ENCODE measurements at regions not wholly inside any gene's neighbourhood (a gene's known extent, or its start where the extent isn't known, plus 50 kb on each side); places are given as distances from the start of the nearest gene placed in this dataset.

DNA sequence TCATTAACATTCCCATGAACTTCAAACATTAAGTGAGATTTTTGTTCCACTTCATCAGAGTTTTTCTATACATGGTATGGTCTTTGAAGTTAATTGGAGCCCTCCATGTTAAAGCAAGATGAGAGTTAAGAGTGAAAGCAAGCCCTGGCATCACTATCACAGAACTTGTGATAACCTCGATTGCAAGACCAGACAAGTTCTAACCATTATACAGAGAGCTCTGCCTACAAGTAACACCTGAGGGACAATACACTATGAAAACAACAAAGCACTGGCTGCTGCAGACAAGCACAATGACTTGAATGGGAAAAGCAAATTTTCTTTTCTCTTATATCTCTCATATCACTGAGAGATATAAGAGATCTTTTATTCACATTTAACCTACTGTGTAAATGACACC lies 126.6 kb upstream of the GYPA start:
- Histone ChIP-seq H2AK5ac (ENCODE audit: low read depth, low read length) (no peak overlapping the region), H3K9me3 (ENCODE audit: insufficient read depth in 2 of 2, low read depth in 1 of 2, low read length in 1 of 2) (no peaks in the 10 kb centered on the region), H3K14ac (ENCODE audit: insufficient read length) (no peak overlapping the region), H4K8ac (ENCODE audit: extremely low read depth, insufficient read depth, low read length) (no peak overlapping the region), H2BK15ac (ENCODE audit: low read length) (no peak overlapping the region), H2AFZ (ENCODE audit: low read length) (no peak overlapping the region), H3K9ac (replicated peaks in 1 of 4; ENCODE audit: extremely low read depth in 1 of 4, low read depth in 3 of 4, low read length in 3 of 4) (no peak overlapping the region), H3K4ac (replicated peaks; ENCODE audit: insufficient read length, low read depth, low read length) (no peak overlapping the region), H2BK20ac (ENCODE audit: low read length) (no peak overlapping the region), H3K36me3 (ENCODE audit: control insufficient read depth in 2 of 4, insufficient read depth in 4 of 4, low read length in 3 of 4) (no peaks in the 10 kb centered on the region), H3K23me2 (ENCODE audit: low read depth, low read length) (no peaks in the 10 kb centered on the region), H3K4me1 (replicated peaks in 1 of 4; ENCODE audit: control insufficient read depth in 3 of 4, insufficient read depth in 4 of 4, low read length in 3 of 4) (no peaks in the 10 kb centered on the region), H3K27me3 (replicated peaks in 1 of 4; ENCODE audit: control insufficient read depth in 3 of 4, extremely low read depth in 1 of 4, insufficient read depth in 3 of 4, low read length in 3 of 4) (no peaks in the 10 kb centered on the region), H4K5ac (ENCODE audit: insufficient read length, low read depth, low read length) (no peak overlapping the region), H3K18ac (ENCODE audit: extremely low read depth, low read length) (no peak overlapping the region), H3K56ac (replicated peaks; ENCODE audit: insufficient read length, low read depth, low read length) (no peak overlapping the region), H3K4me3 (ENCODE audit: extremely low read depth in 1 of 4, insufficient read depth in 2 of 4, low read depth in 3 of 4, low read length in 4 of 4) (no peak overlapping the region), H3K79me2 (ENCODE audit: control insufficient read depth in 1 of 2, insufficient read depth in 2 of 2, low read length in 2 of 2) (no peaks in the 10 kb centered on the region), H4K20me1 (replicated peaks in 1 of 2; ENCODE audit: control insufficient read depth in 1 of 2, insufficient read depth in 2 of 2, low read length in 2 of 2) (no peaks in the 10 kb centered on the region), H3K4me2 (ENCODE audit: insufficient read depth in 1 of 2, low read depth in 2 of 2, low read length in 2 of 2) (no peak overlapping the region), H4K91ac (replicated peaks; ENCODE audit: insufficient read length, low read length) (no peak overlapping the region), H2BK120ac (replicated peaks; ENCODE audit: low read depth, low read length) (no peak overlapping the region), H2BK12ac (ENCODE audit: low read depth, low read length) (no peak overlapping the region), H3K23ac (ENCODE audit: insufficient read length) (no peak overlapping the region), H3K79me1 (ENCODE audit: low read depth, low read length) (no peaks in the 10 kb centered on the region), H3K27ac (ENCODE audit: low read depth, low read length) (no peak overlapping the region), H2BK5ac (ENCODE audit: low read depth, low read length) (no peak overlapping the region)
- no peak for FAIRE-seq
- POLR2A ChIA-PET (ENCODE audit: partially characterized antibody), result no interaction called here
- TF ChIP-seq JUN (IDR thresholded peaks at IDR 0.05; ENCODE audit: low read depth, low read length) (no peak), JUND (IDR thresholded peaks at IDR 0.05; ENCODE audit: low read length) (no peak), TCF12 (IDR thresholded peaks at IDR 0.05; ENCODE audit: low read depth, low read length) (no peak), SP4 (IDR thresholded peaks at IDR 0.05; ENCODE audit: low read length) (no peak), SRF (IDR thresholded peaks at IDR 0.05; ENCODE audit: low read depth, low read length) (no peak), BRCA1 (IDR thresholded peaks at IDR 0.05; ENCODE audit: low read depth, low read length) (no peak), RFX5 (IDR thresholded peaks at IDR 0.05; ENCODE audit: borderline replicate concordance, low read depth, low read length) (no peak), SIRT6 (IDR thresholded peaks at IDR 0.05; ENCODE audit: low read length) (no peak), KDM5A (IDR thresholded peaks at IDR 0.05; ENCODE audit: low read length) (no peak), TBP (IDR thresholded peaks at IDR 0.05; ENCODE audit: low read depth, low read length) (no peak), KDM1A (IDR thresholded peaks at IDR 0.05; ENCODE audit: borderline replicate concordance, low read length) (no peak), CBX5 (IDR thresholded peaks at IDR 0.05; ENCODE audit: low read depth, low read length) (no peak), CEBPB (IDR thresholded peaks at IDR 0.05; ENCODE audit: low read depth, low read length) (no peak), HDAC2 (IDR thresholded peaks at IDR 0.05; ENCODE audit: borderline replicate concordance in 1 of 2, low read depth in 2 of 2, low read length in 2 of 2) (no peak), SP1 (IDR thresholded peaks at IDR 0.05; ENCODE audit: low read depth, low read length) (no peak), SIN3A (conservative IDR thresholded peaks at IDR 0.05 in 1 of 2, IDR thresholded peaks at IDR 0.05 in 1 of 2; ENCODE audit: low read depth in 1 of 2, low read length in 2 of 2) (no peak)
- no peak for DNase-seq (ENCODE audit: low read depth in 1 of 2, low spot score in 2 of 2)
- 86% methylated on average over 1 of the region's 1 CpG; no CpG with 5 or more reads in 1 of the 2 experiments for WGBS, 2 experiments (ENCODE audit: extremely low coverage in 1 of 2, insufficient coverage in 1 of 2, insufficient read length in 1 of 2, insufficient replicate concordance in 2 of 2, low coverage in 1 of 2, low lambda C conversion rate in 2 of 2, missing lambda C conversion rate in 1 of 2)
- CTCF ChIA-PET (ENCODE audit: partially characterized antibody), result no interaction called here

Data from H1 (cell line).